MM.1S (cell line): ENCODE measurements at regions not wholly inside any gene's neighbourhood (a gene's known extent, or its start where the extent isn't known, plus 50 kb on each side); places are given as distances from the start of the nearest gene placed in this dataset.

Experiments
- DNase-seq: peaks from one replicate; pipeline ENCODE4 v3.0.0-alpha.2; 2015
- H2AFZ ChIP-seq: fragments of 300-600 bp; sonication (generic); 2 replicates; pipeline ENCODE4 v1.6.0; 2016; ENCODE audit warnings: antibody characterized with exemption, low read length
- H3F3A ChIP-seq: fragments of 300-600 bp; sonication (generic); 2 replicates; pipeline ENCODE4 v1.6.1; 2016; ENCODE audit warnings: mild to moderate bottlenecking, antibody characterized with exemption, low read length, moderate library complexity, mixed read lengths; ENCODE audit not compliant: insufficient read depth
- H3K27ac ChIP-seq: fragments of 300-600 bp; sonication (generic); 2 replicates; pipeline ENCODE4 v1.5.1; 2016; ENCODE audit warnings: mild to moderate bottlenecking, low read length
- H3K27me3 ChIP-seq: fragments of 300-600 bp; sonication (generic); replicated peaks from 2 replicates; pipeline ENCODE4 v1.6.0; 2016; ENCODE audit warnings: low read length; ENCODE audit not compliant: insufficient read depth
- H3K36me3 ChIP-seq: fragments of 300-600 bp; sonication (generic); replicated peaks from 2 replicates; pipeline ENCODE4 v1.6.1; 2016; ENCODE audit warnings: mild to moderate bottlenecking, low read length, mixed read lengths; ENCODE audit not compliant: insufficient read depth
- H3K4me1 ChIP-seq: fragments of 300-600 bp; sonication (generic); 2 replicates; pipeline ENCODE4 v1.6.1; 2016; ENCODE audit warnings: low read length, mixed read lengths
- H3K4me2 ChIP-seq: fragments of 300-600 bp; sonication (generic); 2 replicates; pipeline ENCODE4 v1.6.0; 2016; ENCODE audit warnings: low read depth, low read length
- H3K4me3 ChIP-seq: fragments of 300-600 bp; sonication (generic); 2 replicates; pipeline ENCODE4 v1.5.1; 2016; ENCODE audit warnings: low read length, mixed read lengths
- H3K79me2 ChIP-seq: fragments of 300-600 bp; sonication (generic); 2 replicates; pipeline ENCODE4 v1.6.1; 2016; ENCODE audit warnings: mixed run types, low read length, mixed read lengths
- H3K9ac ChIP-seq: fragments of 300-600 bp; sonication (generic); 2 replicates; pipeline ENCODE4 v1.6.1; 2016; ENCODE audit warnings: low read length, mixed read lengths
- H3K9me2 ChIP-seq: fragments of 300-600 bp; sonication (generic); replicated peaks from 2 replicates; pipeline ENCODE4 v1.6.1; 2016; ENCODE audit warnings: mild to moderate bottlenecking, low read length, mixed read lengths; ENCODE audit not compliant: insufficient read depth
- H3K9me3 ChIP-seq: fragments of 300-600 bp; sonication (generic); replicated peaks from 2 replicates; pipeline ENCODE4 v1.6.1; 2016; ENCODE audit warnings: mild to moderate bottlenecking, low read length, mixed read lengths; ENCODE audit not compliant: insufficient read depth
- H4K20me1 ChIP-seq: fragments of 300-600 bp; sonication (generic); 2 replicates; pipeline ENCODE4 v1.6.1; 2016; ENCODE audit warnings: mild to moderate bottlenecking, low read length, moderate library complexity, mixed read lengths; ENCODE audit not compliant: insufficient read depth
- CTCF ChIP-seq: fragments of 300-600 bp; sonication (generic); IDR thresholded peaks from 2 replicates; pipeline ENCODE4 v1.5.1; 2016; ENCODE audit warnings: antibody characterized with exemption, low read length, mixed read lengths
- EZH2 ChIP-seq: fragments of 300-600 bp; sonication (generic); optimal IDR thresholded peaks from 2 replicates; pipeline ENCODE3; 2017; ENCODE audit warnings: low read depth, mild to moderate bottlenecking, antibody characterized with exemption, low read length, mixed read lengths
- EZH2phosphoT487 ChIP-seq: fragments of 300-600 bp; sonication (generic); IDR thresholded peaks from 2 replicates; pipeline ENCODE4 v1.6.1; 2018; ENCODE audit warnings: antibody characterized with exemption, low read length

GRCh38 chr3:106214641-106215040 lies 345.8 kb upstream of the CBLB start:
- Histone ChIP-seq H3K79me2 (no peaks in the 10 kb centered on the region), H3K36me3 (no peaks in the 10 kb centered on the region), H3K9ac (no peak overlapping the region), H2AFZ (no peak overlapping the region), H3K9me2 (no peaks in the 10 kb centered on the region), H3K27ac (no peak overlapping the region), H3K4me1 (no peaks in the 10 kb centered on the region), H4K20me1 (no peaks in the 10 kb centered on the region), H3F3A (no peaks in the 10 kb centered on the region), H3K9me3 (no peaks in the 10 kb centered on the region), H3K27me3 (no peaks in the 10 kb centered on the region), H3K4me2 (no peak overlapping the region), H3K4me3 (no peak overlapping the region)
- TF ChIP-seq EZH2 (no peak), EZH2phosphoT487 (no peak), CTCF (no peak)
- DNase-seq, result no peak

- H3K9ac ChIP-seq, result no peak overlapping the region
- H3K4me3 ChIP-seq, result no peak overlapping the region
- H2AFZ ChIP-seq, result no peak overlapping the region
- H4K20me1 ChIP-seq, result no peaks in the 10 kb centered on the region
- H3K27ac ChIP-seq, result no peak overlapping the region
- no peaks in the 10 kb centered on the region for H3K4me1 ChIP-seq
- no peaks in the 10 kb centered on the region for H3K27me3 ChIP-seq
- no peaks in the 10 kb centered on the region for H3K79me2 ChIP-seq
- no peak overlapping the region for H3K4me2 ChIP-seq
- DNase-seq, result no peak
- H3K36me3 ChIP-seq, result no peaks in the 10 kb centered on the region
- no peaks in the 10 kb centered on the region for H3F3A ChIP-seq
- no peak for TF ChIP-seq CTCF
- TF ChIP-seq EZH2, result no peak
- no peak for TF ChIP-seq EZH2phosphoT487
- no peaks in the 10 kb centered on the region for H3K9me3 ChIP-seq
- no peaks in the 10 kb centered on the region for H3K9me2 ChIP-seq
Observed at GRCh38 chr3:106215047-106215446, 346.2 kb upstream of the CBLB start.

GRCh38 chr3:106217745-106218144 lies 348.9 kb upstream of the CBLB start:
- H3K36me3 ChIP-seq, result no peaks in the 10 kb centered on the region
- H3K9me2 ChIP-seq, result no peaks in the 10 kb centered on the region
- H3K4me3 ChIP-seq, result no peak overlapping the region
- H3K9ac ChIP-seq, result no peak overlapping the region
- H3K27me3 ChIP-seq, result no peaks in the 10 kb centered on the region
- no peaks in the 10 kb centered on the region for H4K20me1 ChIP-seq
- no peaks in the 10 kb centered on the region for H3K9me3 ChIP-seq
- H2AFZ ChIP-seq, result no peak overlapping the region
- H3K79me2 ChIP-seq, result no peaks in the 10 kb centered on the region
- no peaks in the 10 kb centered on the region for H3F3A ChIP-seq
- no peaks in the 10 kb centered on the region for H3K4me1 ChIP-seq
- no peak overlapping the region for H3K27ac ChIP-seq
- TF ChIP-seq CTCF, result no peak
- no peak for TF ChIP-seq EZH2phosphoT487
- no peak for TF ChIP-seq EZH2
- DNase-seq, result no peak
- H3K4me2 ChIP-seq, result no peak overlapping the region

- Histone ChIP-seq H4K20me1 (no peaks in the 10 kb centered on the region), H3K9me3 (no peaks in the 10 kb centered on the region), H3K4me1 (no peaks in the 10 kb centered on the region), H3K9ac (no peak overlapping the region), H2AFZ (no peak overlapping the region), H3K79me2 (no peaks in the 10 kb centered on the region), H3K27me3 (no peaks in the 10 kb centered on the region), H3K27ac (no peak overlapping the region), H3K4me3 (no peak overlapping the region), H3K9me2 (no peaks in the 10 kb centered on the region), H3K36me3 (no peaks in the 10 kb centered on the region), H3K4me2 (no peak overlapping the region), H3F3A (no peaks in the 10 kb centered on the region)
- TF ChIP-seq CTCF, result no peak
- TF ChIP-seq EZH2phosphoT487, result no peak
- no peak for TF ChIP-seq EZH2
- no peak for DNase-seq
Observed at GRCh38 chr3:106227068-106227467, 358.3 kb upstream of the CBLB start.
